ENCODE measurements at regions not wholly inside any gene's neighbourhood (a gene's known extent, or its start where the extent isn't known, plus 50 kb on each side); places are given as distances from the start of the nearest gene placed in this dataset.

GRCh38 chr1:39085174-39085573 is 59.0 kb downstream of the NDUFS5 start:
- no peak for DNase-seq

- no peak for DNase-seq
These were observed 60.2 kb downstream of the NDUFS5 start for GRCh38 chr1:39086386-39086785.

GRCh38 chr1:39086865-39087409 is 60.8 kb downstream of the NDUFS5 start:
- DNase-seq, result no peak

- DNase-seq, result no peak
These were observed 61.3 kb downstream of the NDUFS5 start for GRCh38 chr1:39087435-39087834.

- DNase-seq, result no peak
These were observed 62.5 kb downstream of the NDUFS5 start for GRCh38 chr1:39088658-39089057.

GRCh38 chr1:39089931-39090521 is 63.9 kb downstream of the NDUFS5 start:
- DNase-seq, result no peak

GRCh38 chr1:39090757-39091380 is 64.7 kb downstream of the NDUFS5 start:
- no peak for DNase-seq

GRCh38 chr1:39091845-39092645 is 65.9 kb downstream of the NDUFS5 start:
- peak; percentile 48 for DNase-seq

- no peak for DNase-seq
These were observed 68.5 kb downstream of the NDUFS5 start for GRCh38 chr1:39094685-39095084.

GRCh38 chr1:39098546-39099250 is 72.5 kb downstream of the NDUFS5 start:
- peak; percentile 84 for DNase-seq

GRCh38 chr1:39102537-39103327 is 76.6 kb downstream of the NDUFS5 start:
- DNase-seq, result peak; percentile 48

- no peak for DNase-seq
These were observed 77.4 kb downstream of the NDUFS5 start for GRCh38 chr1:39103328-39104157.

GRCh38 chr1:39104158-39105060 is 78.3 kb downstream of the NDUFS5 start:
- DNase-seq, result peak; percentile 46

GRCh38 chr1:39105061-39105840 is 79.1 kb downstream of the NDUFS5 start:
- peak; percentile 53 for DNase-seq

- peak; percentile 69 for DNase-seq
These were observed 80.0 kb downstream of the NDUFS5 start for GRCh38 chr1:39105841-39106765.

GRCh38 chr1:39106801-39107327 is 80.7 kb downstream of the NDUFS5 start:
- DNase-seq, result no peak

- no peak for DNase-seq
These were observed 81.5 kb downstream of the NDUFS5 start for GRCh38 chr1:39107341-39108290.
